ENCODE measurements at regions not wholly inside any gene's neighbourhood (a gene's known extent, or its start where the extent isn't known, plus 50 kb on each side); places are given as distances from the start of the nearest gene placed in this dataset.

DNA sequence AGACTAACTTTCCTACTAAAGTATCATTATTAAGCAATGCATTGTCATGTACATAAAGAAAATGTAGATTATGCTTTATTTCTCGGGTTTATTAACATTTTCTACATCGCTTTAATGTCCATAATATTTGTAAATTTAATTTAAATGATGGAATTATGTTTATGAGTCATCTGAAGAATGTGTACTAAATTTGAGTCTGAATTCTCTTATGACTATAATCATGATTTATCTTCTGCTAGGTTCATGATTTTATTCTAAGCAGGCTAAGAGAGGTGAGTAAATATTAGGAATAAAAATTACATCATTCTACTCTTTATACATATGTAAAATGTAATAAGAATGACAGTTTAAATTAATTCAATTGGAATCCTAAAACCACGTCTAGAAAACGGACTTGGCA, 206.3 kb upstream of the NOL4 start:
- TF ChIP-seq, protein P1, sequence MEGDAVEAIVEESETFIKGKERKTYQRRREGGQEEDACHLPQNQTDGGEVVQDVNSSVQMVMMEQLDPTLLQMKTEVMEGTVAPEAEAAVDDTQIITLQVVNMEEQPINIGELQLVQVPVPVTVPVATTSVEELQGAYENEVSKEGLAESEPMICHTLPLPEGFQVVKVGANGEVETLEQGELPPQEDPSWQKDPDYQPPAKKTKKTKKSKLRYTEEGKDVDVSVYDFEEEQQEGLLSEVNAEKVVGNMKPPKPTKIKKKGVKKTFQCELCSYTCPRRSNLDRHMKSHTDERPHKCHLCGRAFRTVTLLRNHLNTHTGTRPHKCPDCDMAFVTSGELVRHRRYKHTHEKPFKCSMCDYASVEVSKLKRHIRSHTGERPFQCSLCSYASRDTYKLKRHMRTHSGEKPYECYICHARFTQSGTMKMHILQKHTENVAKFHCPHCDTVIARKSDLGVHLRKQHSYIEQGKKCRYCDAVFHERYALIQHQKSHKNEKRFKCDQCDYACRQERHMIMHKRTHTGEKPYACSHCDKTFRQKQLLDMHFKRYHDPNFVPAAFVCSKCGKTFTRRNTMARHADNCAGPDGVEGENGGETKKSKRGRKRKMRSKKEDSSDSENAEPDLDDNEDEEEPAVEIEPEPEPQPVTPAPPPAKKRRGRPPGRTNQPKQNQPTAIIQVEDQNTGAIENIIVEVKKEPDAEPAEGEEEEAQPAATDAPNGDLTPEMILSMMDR (IDR thresholded peaks at IDR 0.05) = no peak
- TF ChIP-seq POLR2A (IDR thresholded peaks at IDR 0.05) = no peak
